Heart right ventricle (tissue), 16 donors: ENCODE measurements at regions not wholly inside any gene's neighbourhood (a gene's known extent, or its start where the extent isn't known, plus 50 kb on each side); places are given as distances from the start of the nearest gene placed in this dataset.

Experiments used
- ATAC-seq, 8 donors: fragments of 200-7000 bp; cut with Tn5 transposase; one replicate each; pipeline ENCODE4 v1.9.1; 2020; ENCODE audit warnings: mild to moderate bottlenecking in 8 of 8, moderate library complexity in 8 of 8, moderate number of reproducible peaks in 1 of 8
- DNase-seq, 2 donors: peaks; one replicate each; pipeline ENCODE4 v3.0.0-alpha.2; 2020
- H3K27ac ChIP-seq, 10 donors: fragments of 200-600 bp; sonication (generic) in 2 of 10; one replicate each; pipeline versions ENCODE4 v1.5.0 to v1.8.0; 2020 to 2022; ENCODE audit warnings: mild to moderate bottlenecking in 3 of 10
- H3K27me3 ChIP-seq, 7 donors: fragments of 200-600 bp; one replicate each; pipeline ENCODE4 v1.8.0; 2021 to 2022; ENCODE audit warnings: mild to moderate bottlenecking in 2 of 7
- H3K36me3 ChIP-seq, 9 donors: fragments of 200-600 bp; sonication (generic) in 1 of 9; one replicate each; pipeline versions ENCODE4 v1.5.0 to v1.8.0; 2020 to 2022; ENCODE audit warnings: mild to moderate bottlenecking in 2 of 9
- H3K4me1 ChIP-seq, 9 donors: fragments of 200-600 bp; sonication (generic) in 1 of 9; one replicate each; pipeline versions ENCODE4 v1.5.0 to v1.8.0; 2020 to 2022; ENCODE audit warnings: mild to moderate bottlenecking in 4 of 9
- H3K4me3 ChIP-seq, 10 donors: fragments of 200-600 bp; sonication (generic) in 2 of 10; one replicate each; pipeline versions ENCODE4 v1.5.0 to v1.8.0; 2020 to 2022; ENCODE audit warnings: mild to moderate bottlenecking in 7 of 10, moderate library complexity in 2 of 10
- H3K9me3 ChIP-seq, 11 donors: fragments of 200-600 bp in 10 of 11; sonication (generic) in 2 of 11; one replicate each; pipeline versions ENCODE4 v1.5.0 to v1.8.0; 2013 to 2022; ENCODE audit warnings: mild to moderate bottlenecking in 2 of 11, control low read depth in 1 of 11, moderate library complexity in 1 of 11
- CTCF ChIP-seq, 9 donors: fragments of 200-600 bp; sonication (generic) in 2 of 9; IDR thresholded peaks; one replicate each; pipeline versions ENCODE4 v1.5.0 to v1.8.0; 2021 to 2022; ENCODE audit warnings: antibody characterized with exemption in 9 of 9, mild to moderate bottlenecking in 5 of 9, moderate library complexity in 1 of 9
- WGBS, 2 donors: extraction: QIAGEN DNeasy Blood & Tissue Kit; methylation state at CpG; one replicate each; pipeline ENCODE4 v1.1.7; 2013; ENCODE audit warnings: inconsistent platforms in 1 of 2; 5-methylcytosine and 5-hydroxymethylcytosine counted together
- intact Hi-C, 10 donors: fragments of 100-400 bp; cut with DNase I; formaldehyde crosslinking; loops; one replicate each; pipeline versions ENCODE4 v1.11.1 to v1.14.2; 2022
- donor health status: Arrhythmogenic right ventricular cardiomyopathy.
- donor health status: ischemic (EF 13 %, LVEDD 7.1; RV severe dilation, severe dysfunction).
- donor health status: healthy with polysubstance abuse.
- donor health status: DM: no; HTN: yes; CAD: no.
- donor health status: DM: no; HTN: no; CAD: no.
- donor health status: ischemic (EF 25% LVEDD 6.9; RV normal size, moderate dysfunction).
- donor health status: ischemic (EF 25% LVEDD 5.7; RV mildly dilated, moderate dysfunction).
- donor health status: healthy.
- donor health status: DM: yes; HTN: yes; CAD: no.
- donor health status: Ischemic cardiomyopathy.
- donor health status: ischemic (EF 35%, LVEDD 5.7; RV mildly dilated, moderate dysfunction).
- donor health status: nonischemic (EF 11% LVEDD 7.7; RV severe dilation, severe dysfunction).
- donor health status: DM: yes; HTN: yes; CAD: no.
- donor health status: PGD.
- donor health status: ischemic (EF 29% LVEDD 5.4; RV normal size, mild dysfunction).
- donor health status: nonischemic (EF 23%, LVEDD 6.1; RV moderate dilation, normal function).

GRCh38 chr5:3356016-3356415 is 239.6 kb upstream of the IRX1 start:
- TF ChIP-seq CTCF (IDR thresholded peaks at IDR 0.05): no peak
- DNase-seq (no peak), ATAC-seq (no peak)
- Histone ChIP-seq H3K4me1 (no peaks in the 10 kb centered on the region), H3K27ac (no peak overlapping the region), H3K27me3 (peaks cover 0 to 4% (median 0%) of the 10 kb centered on the region in 7 donors), H3K4me3 (no peak overlapping the region), H3K36me3 (no peaks in the 10 kb centered on the region), H3K9me3 (peaks cover 0 to 7% (median 0%) of the 10 kb centered on the region in 11 donors)
- intact Hi-C loops: no loop called here

- H3K4me3 ChIP-seq: no peak overlapping the region
- ATAC-seq: no peak
- H3K36me3 ChIP-seq: no peaks in the 10 kb centered on the region
- H3K9me3 ChIP-seq: no peaks in the 10 kb centered on the region
- H3K27me3 ChIP-seq: peaks cover 0 to 10% (median 0%) of the 10 kb centered on the region in 7 donors
- no peak overlapping the region for H3K27ac ChIP-seq
- intact Hi-C loops: no loop called here
- H3K4me1 ChIP-seq: no peaks in the 10 kb centered on the region
- DNase-seq: no peak
- TF ChIP-seq CTCF (IDR thresholded peaks at IDR 0.05): no peak
Observed at GRCh38 chr5:3355126-3355525, 240.5 kb upstream of the IRX1 start.

- Histone ChIP-seq H3K4me1 (no peaks in the 10 kb centered on the region), H3K27me3 (peaks cover 0 to 10% (median 0%) of the 10 kb centered on the region in 7 donors), H3K36me3 (no peaks in the 10 kb centered on the region), H3K4me3 (no peak overlapping the region), H3K27ac (no peak overlapping the region), H3K9me3 (no peaks in the 10 kb centered on the region)
- DNase-seq (no peak), ATAC-seq (no peak)
- intact Hi-C loops: no loop called here
- 82% methylated on average over 7 of the region's 7 CpGs for WGBS, 2 donors
- no peak for TF ChIP-seq CTCF (IDR thresholded peaks at IDR 0.05)
Observed at GRCh38 chr5:3354606-3355005, 241.0 kb upstream of the IRX1 start.

GRCh38 chr5:3353561-3353960 is 242.1 kb upstream of the IRX1 start:
- H3K4me3 ChIP-seq: no peak overlapping the region
- no peak for DNase-seq
- H3K27me3 ChIP-seq: peaks cover 0 to 10% (median 0%) of the 10 kb centered on the region in 7 donors
- no peak for ATAC-seq
- no peaks in the 10 kb centered on the region for H3K4me1 ChIP-seq
- H3K27ac ChIP-seq: no peak overlapping the region
- WGBS, 2 donors: 76 to 80% methylated on average over 7 of the region's 7 CpGs
- H3K36me3 ChIP-seq: no peaks in the 10 kb centered on the region
- H3K9me3 ChIP-seq: no peaks in the 10 kb centered on the region
- no peak for TF ChIP-seq CTCF (IDR thresholded peaks at IDR 0.05)
- intact Hi-C loops: no loop called here

GRCh38 chr5:3352711-3353110 is 242.9 kb upstream of the IRX1 start:
- intact Hi-C loops: no loop called here

More at GRCh38 chr5:3352711-3353110, 242.9 kb upstream of the IRX1 start:
- Histone ChIP-seq H3K27ac (no peak overlapping the region), H3K9me3 (no peaks in the 10 kb centered on the region), H3K36me3 (no peaks in the 10 kb centered on the region), H3K4me3 (no peak overlapping the region), H3K4me1 (no peaks in the 10 kb centered on the region), H3K27me3 (peaks cover 0 to 15% (median 0%) of the 10 kb centered on the region in 7 donors)
- DNase-seq: no peak
- 86 to 87% methylated on average over 8 of the region's 8 CpGs for WGBS, 2 donors
- no peak for ATAC-seq
- TF ChIP-seq CTCF (IDR thresholded peaks at IDR 0.05): no peak
